ENCODE measurements at regions not wholly inside any gene's neighbourhood (a gene's known extent, or its start where the extent isn't known, plus 50 kb on each side); places are given as distances from the start of the nearest gene placed in this dataset.

DNA sequence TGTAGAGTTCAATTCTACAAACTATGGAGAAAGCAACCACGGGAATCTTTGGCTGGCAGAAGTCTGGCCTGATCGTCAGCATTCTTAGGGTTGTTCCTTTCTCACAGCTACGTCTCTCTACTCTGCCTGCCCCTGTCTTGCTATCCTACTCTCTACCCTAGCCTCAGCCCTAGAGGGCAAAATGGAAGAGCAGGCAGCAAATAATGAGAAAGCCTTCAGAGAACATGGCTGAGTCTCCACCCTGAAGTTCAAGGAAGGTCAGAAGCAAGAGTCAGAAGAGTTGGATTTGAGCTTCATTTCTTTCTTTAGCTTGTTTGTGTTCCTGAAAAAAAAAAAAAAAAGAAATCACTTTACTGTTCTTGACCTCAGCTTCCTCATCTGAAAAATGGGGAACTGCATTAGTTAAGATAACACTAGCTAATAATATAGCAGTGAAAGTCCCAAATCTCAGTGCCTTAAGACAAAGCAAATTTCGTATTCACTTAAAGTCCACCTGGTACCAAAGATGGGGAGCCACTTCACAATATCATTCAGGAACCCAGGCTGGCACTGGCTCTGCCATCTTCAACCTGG lies 50.2 kb upstream of the CCND2 start:
- DNase-seq (ENCODE audit: low read depth), result no peak

DNA sequence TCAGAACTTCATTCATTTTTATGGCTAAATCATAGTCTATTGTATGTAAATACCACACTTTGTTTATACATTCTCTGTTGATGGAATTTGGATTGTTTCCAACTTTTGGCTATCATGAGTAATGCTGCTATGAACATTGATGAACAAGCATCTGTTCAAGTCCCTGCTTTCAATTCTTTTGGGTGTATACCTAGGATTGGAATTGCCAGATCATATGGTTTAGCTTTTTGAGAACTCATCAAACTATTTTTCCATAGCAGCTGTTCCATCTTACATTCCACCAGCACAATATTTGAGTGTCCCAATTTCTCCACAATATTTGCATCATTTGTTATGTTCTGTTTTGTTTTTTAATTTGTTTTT lies 52.3 kb upstream of the CCND2 start:
- no peak for DNase-seq (ENCODE audit: low read depth)

DNA sequence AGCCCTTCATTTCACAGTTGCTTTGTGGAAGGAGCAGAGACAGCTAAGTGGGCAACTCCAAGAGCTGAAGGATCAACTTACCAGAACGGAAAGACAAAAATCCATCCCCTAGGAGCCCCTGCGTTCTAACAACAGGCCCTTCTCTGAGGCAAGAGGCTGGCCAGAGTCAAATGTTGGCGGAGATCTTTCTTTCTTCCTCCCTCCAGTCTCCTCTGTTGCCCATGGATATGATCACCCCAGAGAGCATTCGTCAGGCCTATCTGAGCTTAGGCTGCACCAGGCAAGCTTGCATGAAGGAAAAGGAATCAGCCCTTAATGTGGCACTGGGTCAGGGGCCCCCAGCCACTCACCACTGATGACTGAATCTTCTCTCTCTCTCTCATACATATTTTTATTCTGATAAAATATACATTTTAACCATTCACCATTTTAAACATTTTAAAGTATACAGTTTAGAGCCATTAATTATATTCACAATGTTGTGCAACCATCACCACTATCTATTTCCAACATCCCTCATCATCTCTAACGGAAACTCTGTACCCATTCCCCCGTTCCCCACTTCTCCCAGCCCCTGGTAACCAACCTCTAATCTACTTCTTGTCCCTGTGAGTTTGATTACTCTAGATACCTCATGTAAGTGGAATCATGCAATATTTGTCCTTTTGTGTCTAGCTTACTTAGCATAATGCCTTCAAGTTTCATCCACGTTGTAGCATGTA lies 52.9 kb upstream of the CCND2 start:
- no peak for DNase-seq (ENCODE audit: low read depth)

DNA sequence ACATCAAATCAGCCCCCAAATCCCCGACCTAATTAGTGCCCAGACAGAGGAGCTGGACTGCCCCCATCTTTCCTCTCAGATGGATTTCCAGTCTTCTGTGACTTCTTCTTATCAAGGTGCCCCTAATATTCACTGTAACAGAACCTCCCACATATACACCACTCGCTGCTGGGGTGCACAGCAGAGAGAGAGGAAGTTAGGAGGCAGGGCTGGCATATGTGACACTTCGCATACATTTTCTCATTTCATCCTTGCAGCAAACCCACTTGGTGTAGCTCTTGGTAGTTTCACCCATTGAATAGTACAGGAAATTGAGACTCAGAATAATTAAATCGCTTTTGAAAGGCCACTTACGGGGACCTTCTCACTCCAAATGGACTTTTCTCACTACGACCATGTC lies 56.5 kb upstream of the CCND2 start:
- no peak for DNase-seq (ENCODE audit: low read depth)

DNA sequence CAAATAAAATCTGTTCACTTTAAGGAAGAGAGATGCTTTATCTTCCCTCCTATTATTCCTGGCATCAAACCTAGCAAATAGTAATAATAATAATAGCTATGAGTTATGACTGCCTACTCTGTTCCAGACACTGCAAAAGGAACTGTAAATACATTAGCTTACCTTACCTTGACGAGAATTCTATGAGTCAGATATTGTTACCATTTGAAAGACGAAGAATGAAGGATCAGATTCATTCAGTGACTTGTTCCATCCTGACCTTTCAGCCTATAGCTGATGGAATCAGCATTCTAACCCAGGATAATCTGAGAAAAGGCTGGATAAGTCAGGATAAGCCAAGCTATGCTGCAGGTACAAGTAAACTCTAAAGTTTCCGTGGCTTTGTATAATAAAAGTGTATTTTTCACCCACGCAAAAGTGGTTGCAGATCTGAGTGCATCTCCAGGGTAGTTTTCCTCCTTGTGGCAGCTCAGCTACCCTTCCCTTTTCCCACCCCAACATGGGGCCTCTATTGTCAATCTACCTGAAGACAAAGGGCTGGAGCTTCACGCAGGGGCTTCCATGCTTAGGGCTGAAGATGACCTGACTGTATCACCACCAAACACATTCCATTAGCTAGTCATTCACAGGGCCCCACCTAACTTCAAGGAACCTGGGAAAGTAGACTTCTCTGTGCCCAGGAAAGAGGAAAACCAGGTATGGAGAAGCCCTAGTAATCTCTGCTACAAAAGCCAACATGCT lies 57.2 kb upstream of the CCND2 start:
- DNase-seq (ENCODE audit: low read depth), result no peak

DNA sequence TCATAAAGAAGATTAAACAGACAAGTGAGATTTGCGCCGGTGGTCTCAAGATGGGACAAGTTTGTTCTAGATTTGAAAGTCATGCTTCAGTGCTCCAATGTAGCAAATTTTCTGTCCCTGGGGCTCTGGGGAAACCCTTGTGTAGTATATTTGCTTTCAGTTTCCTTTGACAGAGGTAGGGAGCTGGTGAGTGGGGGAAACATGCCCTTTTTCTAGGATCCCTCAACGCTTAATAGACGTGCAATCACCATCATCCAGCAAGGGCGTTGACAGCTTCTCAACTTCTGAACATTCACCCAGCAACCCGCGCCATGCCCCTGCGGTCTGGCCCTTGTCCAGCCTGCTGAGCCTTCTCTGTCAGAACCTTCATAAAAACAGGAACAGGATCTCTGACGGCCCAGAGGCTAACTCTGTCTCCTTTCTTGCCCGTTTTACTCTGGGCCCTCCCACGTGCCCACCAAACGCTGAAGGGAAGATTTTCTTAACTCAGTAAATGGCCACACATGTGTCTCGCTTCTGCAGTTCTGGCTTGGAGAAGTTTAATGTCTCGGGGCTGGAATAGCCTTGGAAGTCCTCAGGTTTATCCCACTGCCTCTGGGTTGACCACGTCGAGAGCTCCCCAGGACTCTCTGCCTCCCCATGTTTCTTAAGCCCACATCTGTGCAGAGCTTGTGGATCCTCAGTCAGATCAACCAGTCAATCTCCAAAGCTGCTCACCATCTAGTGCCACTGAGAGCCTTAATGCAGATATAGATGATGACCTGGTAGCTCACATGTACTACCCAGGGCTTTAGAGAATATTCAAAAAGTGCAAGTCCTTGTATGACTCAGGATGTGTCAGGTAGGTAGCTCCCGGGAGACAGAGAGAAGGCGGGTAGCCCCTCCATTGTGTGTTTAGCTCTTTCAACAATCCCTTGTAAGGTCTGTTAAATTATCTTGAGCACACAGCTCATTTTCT lies 58.1 kb upstream of the CCND2 start:
- DNase-seq (ENCODE audit: low read depth), result no peak

DNA sequence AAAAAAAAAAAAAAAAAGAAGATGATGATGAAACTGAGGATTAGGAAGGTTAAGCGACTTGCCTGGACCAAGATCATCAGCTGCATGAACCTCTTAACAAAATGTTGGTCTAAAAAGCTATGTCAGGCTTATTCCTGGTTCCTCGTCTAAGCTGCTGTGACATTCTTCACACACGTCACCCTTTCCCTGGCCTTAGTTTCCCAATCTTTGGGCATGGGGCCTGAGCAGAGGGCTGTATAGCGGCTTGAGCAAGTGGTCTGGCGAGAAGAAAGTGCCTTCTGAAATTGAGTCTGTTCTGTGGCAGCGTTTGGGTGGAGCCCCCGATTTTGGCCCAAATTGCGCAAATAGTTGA lies 58.7 kb upstream of the CCND2 start:
- no peak for DNase-seq (ENCODE audit: low read depth)

DNA sequence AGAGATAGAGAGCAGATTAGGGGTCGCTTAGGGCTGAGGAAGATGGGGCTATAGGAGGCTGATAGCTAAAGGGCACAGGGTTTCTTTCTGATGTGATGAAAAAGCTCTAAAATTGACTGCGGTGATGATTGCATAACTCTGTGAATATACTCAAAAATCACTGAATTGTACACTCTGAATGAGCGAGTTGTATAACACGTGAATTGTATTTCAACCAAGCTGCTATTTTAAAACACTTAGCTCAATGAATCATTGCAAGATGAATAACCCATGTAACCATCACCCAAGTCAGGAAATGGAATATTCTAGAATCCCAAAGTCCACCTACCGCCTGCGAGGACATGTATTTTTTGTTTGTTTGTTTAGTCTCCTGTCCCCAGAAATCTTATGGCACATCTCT lies 60.1 kb upstream of the CCND2 start:
- no peak for DNase-seq (ENCODE audit: low read depth)

DNA sequence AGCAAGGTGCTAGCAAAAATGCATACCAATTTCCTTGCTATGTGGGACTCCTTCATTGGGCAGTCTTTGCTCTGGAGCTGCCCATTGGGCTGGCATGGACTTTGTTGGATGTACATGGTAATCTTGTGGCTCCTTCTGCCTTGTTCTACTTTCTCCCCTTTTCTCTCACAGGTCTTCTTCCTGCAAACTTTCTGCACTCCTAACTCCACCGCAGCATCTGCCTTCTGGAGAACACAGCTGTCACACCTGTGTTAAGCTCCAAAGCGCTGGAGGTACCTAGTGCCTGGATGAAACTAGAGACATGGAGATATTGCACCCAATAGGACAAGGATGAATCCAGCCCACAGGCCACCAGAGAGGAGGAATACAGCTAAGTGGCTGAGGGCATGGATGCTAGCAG lies 60.7 kb upstream of the CCND2 start:
- no peak for DNase-seq (ENCODE audit: low read depth)

DNA sequence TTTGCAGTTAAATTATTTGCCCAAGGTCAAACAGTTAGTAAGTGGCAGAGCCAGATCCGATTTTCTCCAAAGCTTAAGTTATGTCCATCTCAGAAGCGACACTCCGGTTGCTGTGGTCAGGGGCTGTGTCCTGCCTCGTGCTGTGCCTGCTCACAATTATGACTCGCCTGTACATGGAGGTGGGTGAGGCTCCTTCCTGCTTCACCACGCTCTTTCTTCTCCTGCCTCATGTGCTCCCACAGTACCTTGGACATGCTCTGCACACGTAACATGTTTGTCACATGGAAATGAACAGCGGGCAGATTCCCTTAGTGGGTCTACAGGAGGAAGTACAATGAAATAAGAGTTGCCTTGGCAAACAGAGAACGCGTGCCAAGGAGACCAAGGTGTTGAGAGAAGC lies 62.2 kb upstream of the CCND2 start:
- DNase-seq (ENCODE audit: low read depth), result no peak

DNA sequence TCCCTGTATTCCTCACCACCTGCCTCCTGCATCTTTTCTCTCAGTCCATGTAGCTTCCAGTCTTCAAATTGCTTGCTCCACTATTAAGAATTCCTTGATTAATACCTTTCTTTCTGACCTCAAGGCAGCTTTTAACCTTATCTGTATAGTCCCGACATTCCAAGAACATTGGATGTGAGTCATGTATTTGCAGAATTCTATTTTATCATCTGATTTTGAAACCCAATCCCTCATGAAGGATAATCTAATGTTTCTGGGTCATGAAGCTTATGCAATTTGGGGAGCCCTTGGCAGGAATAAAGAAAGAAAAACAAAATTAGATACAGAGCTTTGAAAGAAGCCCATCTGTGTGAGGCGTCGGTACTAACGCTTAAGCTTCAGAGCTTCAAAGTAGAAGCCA lies 63.4 kb upstream of the CCND2 start:
- no peak for DNase-seq (ENCODE audit: low read depth)

DNA sequence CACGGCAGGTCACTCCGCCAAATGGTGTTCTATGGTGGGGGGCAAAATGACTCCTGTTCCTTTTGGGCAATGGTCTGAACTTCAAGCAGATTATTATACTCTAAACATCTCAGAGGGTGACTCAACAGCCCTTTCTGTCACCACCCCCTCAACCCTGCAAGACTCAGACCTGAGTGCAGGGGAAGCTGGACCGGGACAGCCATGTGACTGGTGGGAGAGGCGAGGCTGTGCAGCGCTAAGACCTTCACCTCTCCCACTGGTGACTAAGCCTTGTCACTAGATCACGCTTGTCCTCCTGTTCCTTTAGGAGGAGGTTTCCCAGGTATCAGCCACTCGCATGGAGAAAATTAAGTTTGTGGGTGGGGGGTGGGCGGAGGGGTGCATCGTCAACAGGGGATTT lies 67.1 kb upstream of the CCND2 start:
- DNase-seq (ENCODE audit: low read depth), result no peak

DNA sequence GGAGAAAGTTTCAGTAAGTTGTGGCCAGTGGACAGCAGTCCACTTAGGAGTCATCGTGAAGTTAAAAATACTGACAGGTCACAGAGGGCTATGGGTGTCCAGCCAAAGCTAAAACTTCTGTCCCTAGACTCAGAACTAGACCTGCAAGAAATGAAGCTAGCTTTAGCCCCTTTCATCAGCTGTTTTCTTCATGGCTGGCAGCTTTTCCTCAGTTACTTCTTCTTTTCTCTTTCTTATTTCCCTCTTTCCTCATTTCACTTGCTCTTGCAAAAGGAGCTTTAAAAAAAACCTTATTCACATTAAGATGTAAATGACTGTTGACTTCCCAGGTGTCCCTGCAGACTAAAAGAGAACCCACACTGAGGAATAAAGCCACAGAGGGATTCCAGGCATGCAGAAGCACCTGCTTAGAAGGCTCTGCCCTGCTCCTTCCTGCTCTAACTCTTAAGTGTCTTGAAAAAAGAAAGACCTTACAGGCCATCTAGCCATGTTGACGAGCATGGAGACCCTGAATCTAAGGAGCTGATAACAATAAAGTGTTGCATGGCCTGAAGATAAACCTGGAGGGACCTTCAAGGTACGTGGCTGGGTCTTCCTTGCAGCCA lies 69.7 kb upstream of the CCND2 start:
- DNase-seq (ENCODE audit: low read depth), result no peak

DNA sequence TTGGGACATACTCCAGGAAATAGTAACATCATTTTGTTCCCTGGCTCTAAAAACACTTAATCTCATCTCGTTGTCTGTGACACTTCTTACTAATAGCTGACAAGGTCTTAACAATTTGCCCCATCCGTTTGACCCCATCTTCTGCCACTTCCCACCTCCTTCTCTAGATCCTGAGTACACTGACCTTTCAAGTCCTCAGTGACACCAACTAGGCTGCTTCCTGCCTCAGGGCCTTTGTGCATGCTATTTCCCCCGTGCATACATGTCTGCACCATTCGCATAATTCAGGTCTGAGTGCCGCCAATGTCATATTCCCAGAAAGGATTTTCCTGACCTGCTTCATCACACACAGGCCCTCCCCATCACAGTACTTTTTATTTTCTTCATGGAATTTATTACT lies 70.6 kb upstream of the CCND2 start:
- DNase-seq (ENCODE audit: low read depth), result no peak

DNA sequence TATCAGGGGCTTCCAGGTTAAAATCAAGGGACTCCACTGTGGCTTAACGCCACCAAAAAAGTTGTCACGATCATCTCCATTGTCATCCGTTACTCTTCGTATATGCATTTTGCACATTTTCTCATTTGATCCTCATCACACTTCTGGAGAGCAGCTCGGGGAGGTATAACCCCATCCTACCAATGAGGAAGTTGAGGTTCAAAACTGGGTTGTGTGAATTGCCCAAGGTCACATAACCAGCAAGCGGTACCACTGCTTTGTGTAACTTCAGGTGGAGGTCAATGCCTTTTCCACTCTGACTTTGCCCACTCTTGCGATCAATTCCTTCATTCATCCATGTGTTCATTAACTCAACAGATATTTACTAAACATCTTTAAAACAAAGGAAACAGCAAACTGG lies 71.1 kb upstream of the CCND2 start:
- DNase-seq (ENCODE audit: low read depth), result no peak

DNA sequence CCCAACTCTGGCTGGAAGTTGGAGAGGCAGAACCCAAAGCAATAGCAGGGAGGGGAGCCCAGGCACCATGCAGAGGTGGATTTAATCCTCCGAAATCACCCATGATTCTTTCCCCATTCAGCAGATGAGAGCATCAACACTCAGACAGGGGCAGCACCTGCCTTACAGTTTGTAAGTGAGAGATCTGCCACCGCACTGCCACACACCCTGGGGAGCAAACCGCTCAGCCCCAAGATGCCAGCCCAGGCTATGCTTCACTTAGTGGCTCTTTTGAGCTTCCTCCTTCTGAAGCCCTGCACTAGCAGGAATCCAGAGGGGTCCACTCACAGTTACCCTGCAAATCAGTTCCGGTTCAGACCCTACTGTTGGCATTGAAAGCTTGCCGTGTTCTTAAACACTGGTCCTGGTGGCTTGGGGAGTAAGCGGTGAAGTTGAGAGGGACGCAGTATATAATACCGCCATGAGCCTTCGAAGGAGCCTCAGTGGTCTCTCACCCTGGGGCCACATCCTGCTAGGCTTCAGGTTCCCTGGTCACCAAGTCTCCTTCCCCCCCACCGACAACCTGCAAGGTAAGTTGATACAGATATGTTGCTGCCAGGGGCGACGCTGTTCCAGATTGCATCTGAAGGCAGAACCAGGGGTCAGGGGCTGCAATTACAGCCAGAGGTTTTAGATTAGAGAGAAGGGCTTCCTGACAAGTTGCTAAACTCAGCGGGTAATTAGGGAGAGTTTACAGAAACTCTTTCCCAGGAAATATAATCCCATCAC lies 72.0 kb upstream of the CCND2 start:
- DNase-seq (ENCODE audit: low read depth), result no peak

DNA sequence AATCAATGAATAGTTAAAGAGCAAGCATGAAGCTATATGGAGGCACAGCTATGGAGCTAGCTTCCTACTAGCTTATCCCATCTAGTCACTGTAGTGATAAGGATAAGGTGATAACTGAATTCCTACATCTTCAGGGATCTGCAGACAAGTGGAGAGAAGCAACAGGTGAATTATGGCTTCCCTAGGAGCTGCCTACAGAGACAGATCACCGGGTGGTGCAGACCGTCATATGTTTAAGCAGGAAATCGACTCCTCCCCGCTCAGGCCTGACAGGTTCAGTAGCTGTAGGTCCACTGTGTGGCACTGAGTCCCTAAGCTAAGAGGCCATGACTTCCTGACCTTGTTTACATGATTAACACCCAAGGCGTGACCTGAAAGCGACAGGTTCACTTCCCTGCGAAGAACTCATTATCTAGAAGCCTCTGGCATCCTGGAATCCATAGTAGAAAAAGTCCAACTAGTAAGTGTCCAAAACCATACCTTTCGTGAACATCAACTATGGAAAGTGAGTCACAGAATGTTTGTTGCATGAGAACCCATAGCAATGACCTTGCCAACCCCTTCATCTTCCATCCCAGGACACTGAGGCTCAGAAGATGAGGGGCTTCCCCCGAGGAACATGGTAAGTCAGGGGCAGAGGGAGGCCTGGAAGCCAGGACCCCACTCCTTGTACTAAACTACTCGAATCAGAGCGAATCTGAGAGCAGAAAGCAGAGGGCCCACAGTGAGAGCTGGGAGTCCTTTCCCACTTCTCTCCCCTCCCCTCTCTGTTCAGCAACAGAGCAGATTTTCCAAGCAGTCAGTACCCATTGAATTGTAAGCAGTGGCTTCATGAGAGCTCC lies 75.4 kb upstream of the CCND2 start:
- no peak for DNase-seq (ENCODE audit: low read depth)

DNA sequence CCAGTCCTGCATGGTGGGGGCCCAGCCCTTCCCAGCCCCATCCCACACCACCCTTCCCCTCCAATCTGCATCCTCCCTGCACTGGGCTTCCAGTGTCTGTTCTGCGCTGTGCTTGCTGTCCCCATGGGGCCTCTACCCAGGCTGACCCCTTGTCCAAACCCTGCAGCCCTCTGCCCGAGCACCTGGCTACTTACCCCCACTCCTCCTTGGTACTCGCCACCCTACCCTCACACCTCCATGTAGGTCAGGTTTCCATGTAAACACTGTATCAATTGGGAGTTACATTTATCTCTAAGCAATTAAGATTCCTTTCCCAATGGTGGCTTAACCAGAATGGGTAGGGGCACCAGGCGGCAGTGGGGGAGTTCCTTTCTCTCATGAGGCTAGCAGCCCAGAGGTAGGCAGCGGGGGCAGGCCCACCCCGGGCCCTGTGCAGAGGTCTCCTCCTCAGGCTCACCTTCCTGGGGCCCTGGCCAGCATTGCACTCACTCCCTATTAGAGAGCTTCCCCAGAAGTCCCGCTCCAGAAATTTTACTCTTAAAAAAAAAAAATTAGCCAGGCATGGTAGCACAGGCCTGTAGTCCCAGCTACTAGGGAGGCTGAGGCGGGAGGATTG lies 76.6 kb upstream of the CCND2 start:
- no peak for DNase-seq (ENCODE audit: low read depth)

DNA sequence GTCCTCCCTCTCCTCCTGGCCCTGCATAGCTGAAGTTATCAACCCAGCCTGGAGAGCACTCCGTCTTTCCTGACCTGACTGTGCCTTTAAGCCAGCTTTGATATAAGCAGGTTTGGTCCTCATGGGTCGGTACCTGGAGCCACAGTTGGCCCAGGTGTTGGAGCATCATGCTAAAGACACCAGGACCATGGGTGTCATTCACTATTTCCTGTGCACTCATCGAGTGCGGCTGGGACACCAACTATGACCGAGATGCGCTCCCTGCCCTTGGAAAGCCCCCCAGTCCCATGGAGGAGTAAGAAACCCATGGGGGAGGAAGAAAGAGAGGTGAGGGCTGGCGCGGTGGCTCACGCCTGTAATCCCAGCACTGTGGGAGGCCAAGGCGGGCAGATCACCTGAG lies 78.9 kb upstream of the CCND2 start:
- no peak for DNase-seq (ENCODE audit: low read depth)

DNA sequence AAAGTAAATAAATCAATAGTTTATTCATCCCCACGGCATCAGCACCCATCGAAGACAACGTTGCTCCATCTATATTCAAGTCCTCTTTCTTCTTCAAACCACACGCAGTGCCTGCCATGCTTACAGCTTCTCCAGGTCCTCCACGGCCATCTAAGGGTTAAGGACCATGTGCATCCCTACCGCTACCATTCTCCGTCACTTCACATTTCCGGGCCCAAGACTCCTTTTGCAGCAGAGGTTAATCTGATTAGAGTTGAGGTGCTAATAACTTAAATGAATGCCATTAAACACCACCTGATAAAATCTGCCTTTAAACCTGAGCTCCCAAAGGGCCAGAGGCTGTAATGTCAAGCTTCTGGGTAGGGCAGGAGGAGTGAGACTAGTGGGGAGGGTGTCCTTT lies 79.7 kb upstream of the CCND2 start:
- no peak for DNase-seq (ENCODE audit: low read depth)

Measured in HS-5 (cell line).